GM12878 (cell line): ENCODE measurements at regions not wholly inside any gene's neighbourhood (a gene's known extent, or its start where the extent isn't known, plus 50 kb on each side); places are given as distances from the start of the nearest gene placed in this dataset.

ENCODE experiments used
- ATAC-seq: fragments of 200-7000 bp; cut with Tn5 transposase; 3 replicates; pipeline ENCODE4 v1.9.1; 2020; ENCODE audit warnings: mild to moderate bottlenecking, moderate library complexity
- BruUV-seq: library from RNA; stranded (reverse); fragments of 400-500 nt; replicated peaks from 2 replicates; lab custom pipeline; 2021; lab: Mats Ljungman, UMichigan
- CTCF ChIA-PET: fragments of 300-600 bp; sonication (Branson Sonifier 250); formaldehyde crosslinking; extraction: SDS; loops from one replicate; lab custom pipeline; 2021; ENCODE audit warnings: inconsistent platforms; lab: Yijun Ruan, JAX
- POLR2A ChIA-PET: fragments of 350-600 bp; formaldehyde crosslinking; extraction: SDS; loops from one replicate; lab custom pipeline; 2021; ENCODE audit warnings: inconsistent platforms; lab: Charles Lee
- RAD21 ChIA-PET: fragments of 300-600 bp; sonication (Branson Sonifier 250); formaldehyde crosslinking; loops from one replicate; lab custom pipeline; 2023; ENCODE audit warnings: antibody characterized with exemption; ENCODE audit not compliant: unreplicated experiment; lab: Charles Lee
- SMC1A ChIA-PET: fragments of 300-600 bp; sonication (Branson Sonifier 250); formaldehyde crosslinking; loops from one replicate; lab custom pipeline; 2023; ENCODE audit not compliant: unreplicated experiment, uncharacterized antibody; lab: Charles Lee
- DNase-seq: peaks from one replicate; pipeline ENCODE4 v3.0.0-alpha.2; 2011; ENCODE audit warnings: low read depth, low spot score
- FAIRE-seq: peaks from 3 replicates; lab custom pipeline; 2011; peaks lifted over from hg19 to GRCh38; lab: Jason Lieb, UNC
- H2AFZ ChIP-seq: 2 replicates; pipeline ENCODE4 v1.6.0; 2011; ENCODE audit warnings: low read depth, low read length, control low read depth; ENCODE audit not compliant: control insufficient read depth
- H3K27ac ChIP-seq: 2 replicates; pipeline ENCODE4 v1.5.1; 2011; ENCODE audit warnings: control low read depth; ENCODE audit not compliant: control insufficient read depth, insufficient read depth
- H3K27me3 ChIP-seq, 2 experiments: replicated peaks in 1 of 2; 2 replicates each; pipeline versions ENCODE4 v1.6.0 to v1.6.1; 2011; ENCODE audit warnings: low read length in 1 of 2; ENCODE audit not compliant: control insufficient read depth in 2 of 2, insufficient read depth in 2 of 2
- H3K36me3 ChIP-seq, 2 experiments: 2 replicates each; pipeline ENCODE4 v1.5.1; 2011; ENCODE audit warnings: low read length in 1 of 2; ENCODE audit not compliant: control insufficient read depth in 2 of 2, insufficient read depth in 2 of 2
- H3K4me1 ChIP-seq: 2 replicates; pipeline ENCODE4 v1.6.1; 2011; ENCODE audit warnings: mild to moderate bottlenecking, low read length, moderate library complexity, mixed read lengths; ENCODE audit not compliant: control insufficient read depth, insufficient read depth
- H3K4me2 ChIP-seq: 2 replicates; pipeline ENCODE4 v1.6.0; 2011; ENCODE audit warnings: control low read depth; ENCODE audit not compliant: control insufficient read depth, insufficient read depth
- H3K4me3 ChIP-seq: fragments of 200-600 bp; sonication (generic); 2 replicates; pipeline ENCODE4 v1.5.1; 2016
- H3K79me2 ChIP-seq: 2 replicates; pipeline ENCODE4 v1.6.0; 2011; ENCODE audit warnings: low read length; ENCODE audit not compliant: control insufficient read depth, insufficient read depth
- H3K9ac ChIP-seq: 2 replicates; pipeline ENCODE4 v1.8.0; 2011; ENCODE audit warnings: low read length, control low read depth, mixed read lengths; ENCODE audit not compliant: control insufficient read depth, insufficient read depth
- H3K9me3 ChIP-seq: replicated peaks from 3 replicates; pipeline ENCODE4 v1.5.1; 2011; ENCODE audit warnings: mild to moderate bottlenecking, low read length; ENCODE audit not compliant: control insufficient read depth, insufficient read depth
- H4K20me1 ChIP-seq: 2 replicates; pipeline ENCODE4 v1.6.0; 2011; ENCODE audit not compliant: control insufficient read depth, insufficient read depth
- DPF2 ChIP-seq: fragments of 450-650 bp; IDR thresholded peaks from 2 replicates; pipeline ENCODE4 v1.6.1; 2017; ENCODE audit warnings: mild to moderate bottlenecking
- KAT2A ChIP-seq: conservative IDR thresholded peaks from 2 replicates; pipeline ENCODE4 v1.6.1; 2011; ENCODE audit warnings: low read depth, low read length; ENCODE audit not compliant: control insufficient read depth
- MYB ChIP-seq: fragments of 150-350 bp; IDR thresholded peaks from 2 replicates; pipeline ENCODE4 v1.6.1; 2014; ENCODE audit warnings: mild to moderate bottlenecking, low read depth, low read length, borderline replicate concordance
- PML ChIP-seq: IDR thresholded peaks from 2 replicates; pipeline ENCODE4 v1.6.1; 2012; ENCODE audit warnings: low read length, inconsistent platforms
- ZBTB4 ChIP-seq: fragments of 450-650 bp; formaldehyde crosslinking; IDR thresholded peaks from 2 replicates; pipeline ENCODE4 v1.4.0; 2022; ENCODE audit warnings: mild to moderate bottlenecking, moderate library complexity
- WGBS: methylation state at CpG from one replicate; pipeline ENCODE4 v1.1.6; 2016; ENCODE audit warnings: low lambda C conversion rate; ENCODE audit not compliant: insufficient replicate concordance, insufficient coverage; ENCODE audit errors: missing lambda C conversion rate; 5-methylcytosine and 5-hydroxymethylcytosine counted together
- in situ Hi-C: fragments of 300-500 bp; cut with MboI; formaldehyde crosslinking; loops from 9 replicates; pipeline ENCODE4 v1.14.3; 2018; ENCODE audit warnings: mixed read lengths
- intact Hi-C: fragments of 100-400 bp; cut with micrococcal nuclease; formaldehyde crosslinking; loops from one replicate; pipeline ENCODE4 v1.14.2; 2022; ENCODE audit not compliant: unreplicated experiment

DNA sequence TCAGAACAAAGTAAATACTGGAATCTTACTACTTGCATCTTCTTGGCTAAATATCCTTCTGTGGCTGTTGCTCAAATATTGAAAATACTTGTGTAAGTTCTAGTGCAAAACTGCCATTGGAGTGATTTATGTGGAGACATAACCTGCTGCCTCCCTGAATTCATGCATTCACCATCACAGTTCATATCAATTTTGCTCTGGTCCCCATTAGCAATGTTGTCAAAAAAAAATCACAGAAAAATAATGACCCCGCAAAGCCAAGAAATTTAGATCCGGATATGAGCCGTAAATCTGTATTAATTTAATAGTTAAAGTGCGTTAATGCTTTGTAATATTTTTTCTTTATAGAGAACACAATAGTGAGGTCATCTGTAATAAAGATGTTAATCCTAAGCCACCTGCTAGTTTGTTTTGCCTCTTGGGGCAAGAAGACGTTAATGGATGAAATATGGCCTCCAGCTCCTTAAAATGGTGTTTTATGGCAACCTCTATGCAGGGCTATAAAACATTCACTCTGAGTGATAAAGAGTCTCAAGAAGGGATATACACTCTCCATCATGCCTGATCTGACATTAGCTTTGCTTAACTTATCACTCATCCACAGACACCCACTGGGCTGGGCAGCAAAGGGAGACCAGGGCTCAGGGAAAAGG lies 255.9 kb downstream of the INSC start (continued):
- no peak for TF ChIP-seq KAT2A
- TF ChIP-seq, all 136 proteins: peak for 0

DNA sequence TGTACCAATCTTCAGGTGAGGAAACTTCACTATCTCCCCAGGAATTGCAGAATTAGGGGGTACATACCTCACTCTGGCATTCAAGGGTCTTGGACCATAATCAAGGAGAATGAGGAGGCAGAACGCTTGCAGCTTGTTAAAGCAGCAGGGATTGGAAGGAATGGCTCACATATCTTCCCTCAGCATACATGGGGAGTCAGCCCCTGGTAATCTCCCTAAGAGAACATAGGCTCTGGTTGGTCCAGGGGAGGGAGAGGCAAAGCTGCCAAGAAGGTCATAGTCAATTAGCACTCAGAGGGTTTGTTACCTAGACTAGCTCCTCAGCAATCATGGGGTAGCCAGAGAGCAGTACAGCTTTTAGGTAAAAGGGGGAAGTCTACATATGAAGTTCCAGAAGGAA lies 256.8 kb downstream of the INSC start:
- in situ Hi-C loops (no loop called here), intact Hi-C loops (no loop called here)
- Histone ChIP-seq H3K4me3 (no peak overlapping the region), H4K20me1 (no peaks in the 10 kb centered on the region), H3K36me3 (no peaks in the 10 kb centered on the region), H3K79me2 (no peaks in the 10 kb centered on the region), H3K4me1 (no peaks in the 10 kb centered on the region), H3K9ac (no peak overlapping the region), H2AFZ (no peak overlapping the region), H3K4me2 (no peak overlapping the region), H3K27me3 (no peaks in the 10 kb centered on the region), H3K9me3 (no peaks in the 10 kb centered on the region), H3K27ac (no peak overlapping the region)
- ChIA-PET CTCF (no interaction called here), SMC1A (no interaction called here), POLR2A (no interaction called here), RAD21 (no interaction called here)
- no peak for TF ChIP-seq PML
- no peak for TF ChIP-seq DPF2
- no peak for TF ChIP-seq MYB
- TF ChIP-seq ZBTB4 (CRISPR knock-in tag): no peak
- WGBS: 0% methylated on average over 1 of the region's 1 CpG
- ATAC-seq: no peak
- no TSS peak for BruUV-seq
- no peak for FAIRE-seq
- DNase-seq: no peak
